GM23248 (cell line): ENCODE measurements at regions not wholly inside any gene's neighbourhood (a gene's known extent, or its start where the extent isn't known, plus 50 kb on each side); places are given as distances from the start of the nearest gene placed in this dataset.

Source experiments
- DNase-seq: peaks from one replicate; pipeline ENCODE4 v3.0.0-alpha.2; 2015
- H2AFZ ChIP-seq: fragments of 200-600 bp; sonication (generic); 2 replicates; pipeline ENCODE4 v1.6.1; 2016; ENCODE audit warnings: antibody characterized with exemption
- H3F3A ChIP-seq: fragments of 200-600 bp; sonication (generic); 2 replicates; pipeline ENCODE4 v1.6.1; 2016; ENCODE audit warnings: mild to moderate bottlenecking, antibody characterized with exemption, mixed run types; ENCODE audit not compliant: insufficient read depth
- H3K27ac ChIP-seq: fragments of 200-600 bp; sonication (generic); 2 replicates; pipeline ENCODE4 v1.5.1; 2016; ENCODE audit warnings: mild to moderate bottlenecking
- H3K27me3 ChIP-seq: fragments of 200-600 bp; sonication (generic); replicated peaks from 2 replicates; pipeline ENCODE4 v1.6.1; 2016; ENCODE audit warnings: mild to moderate bottlenecking; ENCODE audit not compliant: insufficient read depth
- H3K36me3 ChIP-seq: fragments of 200-600 bp; sonication (generic); 2 replicates; pipeline ENCODE4 v1.6.1; 2016; ENCODE audit warnings: low read depth, mild to moderate bottlenecking
- H3K4me1 ChIP-seq: fragments of 200-600 bp; sonication (generic); 2 replicates; pipeline ENCODE4 v1.6.1; 2016; ENCODE audit warnings: mild to moderate bottlenecking; ENCODE audit not compliant: insufficient read depth
- H3K4me2 ChIP-seq: fragments of 200-600 bp; sonication (generic); one replicate; pipeline ENCODE4 v1.6.1; 2016; ENCODE audit warnings: mild to moderate bottlenecking; ENCODE audit not compliant: unreplicated experiment
- H3K4me3 ChIP-seq: fragments of 200-600 bp; sonication (generic); 2 replicates; pipeline ENCODE4 v1.5.1; 2016; ENCODE audit warnings: mild to moderate bottlenecking
- H3K79me2 ChIP-seq: fragments of 200-600 bp; sonication (generic); 2 replicates; pipeline ENCODE4 v1.6.1; 2016; ENCODE audit warnings: mild to moderate bottlenecking; ENCODE audit not compliant: insufficient read depth
- H3K9ac ChIP-seq: fragments of 200-600 bp; sonication (generic); 2 replicates; pipeline ENCODE4 v1.6.1; 2016; ENCODE audit warnings: mild to moderate bottlenecking
- H3K9me2 ChIP-seq: fragments of 200-600 bp; sonication (generic); 2 replicates; pipeline ENCODE4 v1.6.1; 2016; ENCODE audit warnings: mixed run types, mild to moderate bottlenecking, moderate library complexity; ENCODE audit not compliant: insufficient read depth
- H3K9me3 ChIP-seq: fragments of 200-600 bp; sonication (generic); one replicate; pipeline ENCODE4 v1.6.1; 2017; ENCODE audit warnings: low read depth
- H4K20me1 ChIP-seq: fragments of 200-600 bp; sonication (generic); 2 replicates; pipeline ENCODE4 v1.6.0; 2016; ENCODE audit not compliant: insufficient read depth
- EZH2 ChIP-seq: fragments of 200-600 bp; sonication (generic); IDR thresholded peaks from 2 replicates; pipeline ENCODE4 v1.6.1; 2018; ENCODE audit warnings: antibody characterized with exemption, mild to moderate bottlenecking; ENCODE audit not compliant: insufficient read depth, poor library complexity, severe bottlenecking
- EZH2phosphoT487 ChIP-seq: fragments of 200-600 bp; sonication (generic); IDR thresholded peaks from 2 replicates; pipeline ENCODE4 v1.6.1; 2018; ENCODE audit warnings: antibody characterized with exemption, moderate library complexity, mild to moderate bottlenecking, low read depth; ENCODE audit not compliant: insufficient read depth
- WGBS, 2 experiments: methylation state at CpG; one replicate each; pipeline ENCODE4 v1.1.6; 2015 to 2017; ENCODE audit warnings: low lambda C conversion rate in 2 of 2, low coverage in 1 of 2; ENCODE audit errors: missing lambda C conversion rate in 2 of 2; 5-methylcytosine and 5-hydroxymethylcytosine counted together
- in situ Hi-C: fragments of 300-500 bp; cut with MboI; formaldehyde crosslinking; loops from 2 replicates; pipeline ENCODE4 v1.15.0; 2020

DNA sequence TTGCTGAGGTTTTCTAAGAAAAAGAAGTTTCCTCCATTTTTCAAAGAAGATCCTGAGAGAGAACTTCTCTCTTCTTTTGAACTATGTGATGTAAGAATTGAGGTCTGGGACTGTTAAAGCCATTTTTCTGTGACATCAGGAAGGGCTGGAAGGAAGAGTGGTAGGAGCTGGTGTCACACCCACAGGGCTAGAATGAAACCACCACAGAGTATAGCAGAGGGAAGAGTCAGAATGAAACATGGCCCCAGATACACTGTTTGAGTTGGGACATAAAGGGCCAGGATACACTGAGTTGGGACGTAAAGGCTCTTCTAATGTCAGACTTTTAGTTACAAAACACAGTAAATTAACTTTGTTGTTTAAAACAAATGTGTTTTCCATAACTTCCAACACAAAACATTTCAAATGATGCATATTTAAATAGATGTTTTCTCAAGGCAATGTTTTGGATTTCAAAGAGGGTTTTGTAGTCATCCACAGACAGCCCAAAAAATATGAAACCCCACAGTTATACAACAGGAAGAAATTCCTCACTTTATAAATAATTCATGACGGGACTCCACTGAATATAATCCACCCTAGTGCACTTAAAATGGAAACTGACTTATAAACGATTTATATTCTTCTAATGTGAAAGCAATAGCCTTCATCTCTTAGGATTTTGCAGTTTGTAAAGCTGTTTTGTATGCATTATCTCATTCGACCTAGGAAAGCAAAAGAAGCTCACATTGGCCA, 72.5 kb downstream of the LIG4 start:
- Histone ChIP-seq H3K36me3 (no peaks in the 10 kb centered on the region), H3F3A (no peaks in the 10 kb centered on the region), H3K27me3 (peaks cover 35% of the 10 kb centered on the region), H3K9me2 (no peaks in the 10 kb centered on the region), H3K79me2 (no peaks in the 10 kb centered on the region), H3K9me3 (no peaks in the 10 kb centered on the region), H2AFZ (no peak overlapping the region), H3K9ac (no peak overlapping the region), H3K27ac (no peak overlapping the region), H3K4me3 (no peak overlapping the region), H3K4me2 (no peak overlapping the region), H4K20me1 (no peaks in the 10 kb centered on the region), H3K4me1 (no peaks in the 10 kb centered on the region)
- TF ChIP-seq EZH2phosphoT487 (no peak), EZH2 (no peak)
- WGBS, 2 experiments, result 0 to 1% methylated on average over 4 of the region's 4 CpGs
- in situ Hi-C loops, result no loop called here
- no peak for DNase-seq

DNA sequence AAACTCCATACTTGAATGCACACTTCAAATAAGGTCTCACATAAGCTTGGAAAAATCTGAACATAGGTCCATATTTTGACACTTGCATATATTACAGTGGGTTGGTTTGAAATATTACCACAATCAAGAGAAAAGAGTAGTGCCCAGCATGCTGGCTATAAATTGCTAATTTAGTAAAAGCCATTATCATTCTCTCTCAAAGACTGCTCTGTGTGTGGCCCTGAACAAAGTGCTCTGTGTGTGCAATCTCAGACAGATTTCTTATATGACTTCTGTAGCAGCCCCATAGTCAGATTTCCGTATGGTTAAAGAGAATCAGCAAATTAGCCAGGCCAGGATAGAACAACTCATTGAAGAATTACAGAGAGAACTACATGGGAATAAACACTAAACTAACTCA, 78.2 kb downstream of the LIG4 start:
- Histone ChIP-seq H3K4me3 (no peak overlapping the region), H2AFZ (no peak overlapping the region), H3F3A (no peaks in the 10 kb centered on the region), H3K9me3 (no peaks in the 10 kb centered on the region), H3K27ac (no peak overlapping the region), H3K4me2 (no peak overlapping the region), H3K36me3 (no peaks in the 10 kb centered on the region), H4K20me1 (no peaks in the 10 kb centered on the region), H3K27me3 (peaks cover 54% of the 10 kb centered on the region), H3K4me1 (no peaks in the 10 kb centered on the region), H3K79me2 (no peaks in the 10 kb centered on the region), H3K9me2 (no peaks in the 10 kb centered on the region), H3K9ac (no peak overlapping the region)
- TF ChIP-seq EZH2phosphoT487, result no peak
- TF ChIP-seq EZH2, result no peak
- 40 to 43% methylated on average over 1 of the region's 1 CpG for WGBS, 2 experiments
- in situ Hi-C loops, result no loop called here
- DNase-seq, result no peak

GRCh38 chr13:108127406-108127805, 87.9 kb downstream of the LIG4 start:
- Histone ChIP-seq H3K27me3 (peaks cover 13% of the 10 kb centered on the region; the same call in 1 of the 2 replicates), H3K4me3 (no peak overlapping the region), H4K20me1 (no peaks in the 10 kb centered on the region), H3K9me3 (no peaks in the 10 kb centered on the region), H3F3A (no peaks in the 10 kb centered on the region), H3K27ac (no peak overlapping the region), H3K4me1 (no peaks in the 10 kb centered on the region), H3K36me3 (no peaks in the 10 kb centered on the region), H3K9ac (no peak overlapping the region), H3K4me2 (no peak overlapping the region), H3K9me2 (no peaks in the 10 kb centered on the region; the same call in 1 of the 2 replicates), H2AFZ (no peak overlapping the region), H3K79me2 (no peaks in the 10 kb centered on the region)
- TF ChIP-seq EZH2 (no peak), EZH2phosphoT487 (no peak)
- in situ Hi-C loops, result no loop called here
- DNase-seq, result no peak

- H3K27me3 ChIP-seq, result peaks cover 12% of the 10 kb centered on the region; the same call in 1 of the 2 replicates
- no peaks in the 10 kb centered on the region for H3K9me3 ChIP-seq
- no peak overlapping the region for H2AFZ ChIP-seq
- no peak overlapping the region for H3K4me3 ChIP-seq
- WGBS, 2 experiments, result 32 to 43% methylated on average over 2 of the region's 2 CpGs
- no peak overlapping the region for H3K9ac ChIP-seq
- in situ Hi-C loops, result no loop called here
- no peak overlapping the region for H3K4me2 ChIP-seq
- DNase-seq, result no peak
- no peaks in the 10 kb centered on the region for H3F3A ChIP-seq
- H3K79me2 ChIP-seq, result no peaks in the 10 kb centered on the region
- H4K20me1 ChIP-seq, result no peaks in the 10 kb centered on the region
- H3K4me1 ChIP-seq, result no peaks in the 10 kb centered on the region
- no peak for TF ChIP-seq EZH2
- no peak for TF ChIP-seq EZH2phosphoT487
- H3K27ac ChIP-seq, result no peak overlapping the region
- H3K36me3 ChIP-seq, result no peaks in the 10 kb centered on the region
- no peaks in the 10 kb centered on the region for H3K9me2 ChIP-seq
Observed at GRCh38 chr13:108126056-108126455, 89.3 kb downstream of the LIG4 start.
